ENCODE measurements at regions not wholly inside any gene's neighbourhood (a gene's known extent, or its start where the extent isn't known, plus 50 kb on each side); places are given as distances from the start of the nearest gene placed in this dataset.

DNA sequence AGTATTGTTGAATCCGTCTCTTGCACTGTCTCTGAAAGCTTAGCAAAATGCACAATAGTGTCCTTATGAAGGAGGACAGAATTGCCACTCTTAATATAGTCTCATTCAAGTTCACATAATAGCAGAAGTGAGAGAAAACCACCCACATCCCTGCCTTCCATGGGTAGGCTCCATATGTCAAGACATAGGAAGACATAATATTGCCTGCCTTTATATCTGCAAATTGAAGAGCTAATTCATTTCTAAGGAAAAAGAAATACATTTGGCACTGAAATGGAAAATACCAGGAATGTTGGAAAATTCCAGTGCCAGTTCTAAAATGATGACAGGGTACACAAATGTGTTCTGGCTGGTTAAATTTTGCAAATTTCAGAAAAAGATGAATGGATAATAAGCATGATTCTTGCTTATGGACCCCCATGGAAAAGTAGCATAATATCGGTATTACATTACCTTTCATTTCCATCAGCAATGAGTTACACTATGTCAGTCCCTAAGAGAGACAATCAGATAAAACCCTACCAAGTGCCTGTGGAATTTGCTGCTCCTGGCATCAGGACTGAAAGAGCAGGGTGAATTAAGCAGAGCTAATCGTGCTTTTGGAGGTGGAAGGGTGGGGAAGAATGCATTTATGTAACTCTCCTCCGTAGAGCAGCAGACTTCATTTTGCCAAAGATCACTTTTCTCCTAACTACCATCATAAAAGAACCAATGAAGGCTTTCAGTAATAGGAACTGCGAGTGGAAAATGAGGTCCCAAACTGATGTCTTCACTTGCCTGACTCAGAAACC, 312.6 kb downstream of the FGFR2 start:
- H3K27ac Mint-ChIP-seq (ENCODE audit: unreplicated experiment): no peak overlapping the region
- no peaks in the 10 kb centered on the region for H3K4me1 Mint-ChIP-seq (ENCODE audit: low read depth, unreplicated experiment)
- Histone ChIP-seq H3K27ac (ENCODE audit: low read depth, low read length) (no peak overlapping the region), H3K36me3 (ENCODE audit: insufficient read depth, low read length) (no peaks in the 10 kb centered on the region), H3K79me2 (ENCODE audit: insufficient read depth, low read length) (no peaks in the 10 kb centered on the region), H4K20me1 (ENCODE audit: insufficient read depth, low read length) (no peaks in the 10 kb centered on the region), H3K4me1 (ENCODE audit: insufficient read depth, low read length) (no peaks in the 10 kb centered on the region), H3K9me3 (ENCODE audit: insufficient read depth, low read depth, low read length) (no peaks in the 10 kb centered on the region), H3K27me3 (ENCODE audit: insufficient read depth, low read length) (no peaks in the 10 kb centered on the region), H3K4me3 (ENCODE audit: insufficient read depth, low read depth, low read length) (no peak overlapping the region), H3K4me2 (ENCODE audit: low read length) (no peak overlapping the region), H3K9ac (ENCODE audit: low read length) (no peak overlapping the region), H2AFZ (ENCODE audit: low read depth, low read length) (no peak overlapping the region)
- no peaks in the 10 kb centered on the region for H3K36me3 Mint-ChIP-seq (ENCODE audit: low read depth, unreplicated experiment)
- no peak for TF ChIP-seq EZH2 (IDR thresholded peaks at IDR 0.05; ENCODE audit: insufficient read depth, low read length)
- TF ChIP-seq, protein P1, sequence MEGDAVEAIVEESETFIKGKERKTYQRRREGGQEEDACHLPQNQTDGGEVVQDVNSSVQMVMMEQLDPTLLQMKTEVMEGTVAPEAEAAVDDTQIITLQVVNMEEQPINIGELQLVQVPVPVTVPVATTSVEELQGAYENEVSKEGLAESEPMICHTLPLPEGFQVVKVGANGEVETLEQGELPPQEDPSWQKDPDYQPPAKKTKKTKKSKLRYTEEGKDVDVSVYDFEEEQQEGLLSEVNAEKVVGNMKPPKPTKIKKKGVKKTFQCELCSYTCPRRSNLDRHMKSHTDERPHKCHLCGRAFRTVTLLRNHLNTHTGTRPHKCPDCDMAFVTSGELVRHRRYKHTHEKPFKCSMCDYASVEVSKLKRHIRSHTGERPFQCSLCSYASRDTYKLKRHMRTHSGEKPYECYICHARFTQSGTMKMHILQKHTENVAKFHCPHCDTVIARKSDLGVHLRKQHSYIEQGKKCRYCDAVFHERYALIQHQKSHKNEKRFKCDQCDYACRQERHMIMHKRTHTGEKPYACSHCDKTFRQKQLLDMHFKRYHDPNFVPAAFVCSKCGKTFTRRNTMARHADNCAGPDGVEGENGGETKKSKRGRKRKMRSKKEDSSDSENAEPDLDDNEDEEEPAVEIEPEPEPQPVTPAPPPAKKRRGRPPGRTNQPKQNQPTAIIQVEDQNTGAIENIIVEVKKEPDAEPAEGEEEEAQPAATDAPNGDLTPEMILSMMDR (IDR thresholded peaks at IDR 0.05; ENCODE audit: insufficient read depth, low read depth, low read length): no peak
- H3K9me3 Mint-ChIP-seq (ENCODE audit: unreplicated experiment): no peaks in the 10 kb centered on the region
- FAIRE-seq: no peak
- H3K4me3 Mint-ChIP-seq (ENCODE audit: unreplicated experiment): no peak overlapping the region
- DNase-seq (ENCODE audit: low read depth): no peak
- peaks cover 18% of the 10 kb centered on the region for H3K27me3 Mint-ChIP-seq (ENCODE audit: low read depth, unreplicated experiment)

DNA sequence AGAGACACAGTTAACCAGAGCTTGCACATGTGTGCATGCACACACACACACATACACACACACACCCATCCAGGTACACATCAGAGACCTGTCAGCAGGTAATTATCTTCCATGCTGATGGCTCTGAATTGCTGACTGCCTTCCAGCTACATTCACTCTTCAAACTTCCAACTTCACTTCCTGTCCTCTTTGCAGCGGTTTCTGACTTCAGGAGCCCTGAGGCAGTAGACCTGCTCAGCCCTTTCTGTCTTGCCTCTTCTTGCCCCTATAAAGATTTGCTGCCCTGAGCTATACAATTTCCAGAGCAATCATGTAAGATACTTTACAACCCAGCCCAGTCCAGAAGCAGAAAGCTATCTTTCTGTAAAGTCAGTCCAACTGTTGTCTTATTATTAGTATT, 310.2 kb downstream of the FGFR2 start:
- Mint-ChIP-seq H3K4me3 (ENCODE audit: unreplicated experiment) (no peak overlapping the region), H3K27me3 (ENCODE audit: low read depth, unreplicated experiment) (peaks cover 30% of the 10 kb centered on the region), H3K9me3 (ENCODE audit: unreplicated experiment) (no peaks in the 10 kb centered on the region), H3K36me3 (ENCODE audit: low read depth, unreplicated experiment) (no peaks in the 10 kb centered on the region), H3K27ac (ENCODE audit: unreplicated experiment) (no peak overlapping the region), H3K4me1 (ENCODE audit: low read depth, unreplicated experiment) (no peaks in the 10 kb centered on the region)
- Histone ChIP-seq H3K27me3 (ENCODE audit: insufficient read depth, low read length) (no peaks in the 10 kb centered on the region), H3K36me3 (ENCODE audit: insufficient read depth, low read length) (no peaks in the 10 kb centered on the region), H3K4me3 (ENCODE audit: insufficient read depth, low read depth, low read length) (no peak overlapping the region), H4K20me1 (ENCODE audit: insufficient read depth, low read length) (no peaks in the 10 kb centered on the region), H3K9me3 (ENCODE audit: insufficient read depth, low read depth, low read length) (peaks cover 3% of the 10 kb centered on the region), H3K4me1 (ENCODE audit: insufficient read depth, low read length) (no peaks in the 10 kb centered on the region), H3K79me2 (ENCODE audit: insufficient read depth, low read length) (no peaks in the 10 kb centered on the region), H3K9ac (ENCODE audit: low read length) (no peak overlapping the region), H2AFZ (ENCODE audit: low read depth, low read length) (no peak overlapping the region), H3K4me2 (ENCODE audit: low read length) (no peak overlapping the region), H3K27ac (ENCODE audit: low read depth, low read length) (no peak overlapping the region)
- DNase-seq (ENCODE audit: low read depth) (no peak), FAIRE-seq (no peak)
- TF ChIP-seq, protein P1 (IDR thresholded peaks at IDR 0.05; ENCODE audit: insufficient read depth, low read depth, low read length): no peak
- no peak for TF ChIP-seq EZH2 (IDR thresholded peaks at IDR 0.05; ENCODE audit: insufficient read depth, low read length)

All from astrocyte (in vitro differentiated cells and primary cell).